ENCODE measurements at regions not wholly inside any gene's neighbourhood (a gene's known extent, or its start where the extent isn't known, plus 50 kb on each side); places are given as distances from the start of the nearest gene placed in this dataset.

DNA sequence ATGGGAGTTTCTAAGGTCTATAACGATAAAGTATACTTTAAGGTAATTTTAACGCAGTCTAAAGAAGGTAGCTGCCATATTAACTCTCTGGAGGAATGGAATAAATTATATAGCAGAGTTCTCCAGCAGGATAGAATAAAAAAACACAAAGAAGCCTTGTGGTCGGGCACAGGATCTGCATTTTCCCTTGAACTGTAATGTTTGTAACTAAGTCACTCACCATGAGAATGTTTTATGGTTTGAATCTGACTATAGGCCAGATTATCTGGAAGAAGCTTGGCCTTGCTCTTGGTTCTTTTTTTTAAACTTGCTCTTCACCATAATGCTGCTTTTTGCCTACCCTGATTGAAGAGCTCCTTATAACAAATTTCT lies 238.8 kb upstream of the NOX3 start:
- H3K4me1 ChIP-seq = no peaks in the 10 kb centered on the region
- ChIA-PET POLR2A (no interaction called here), CTCF (no interaction called here)
- H3K27ac ChIP-seq = no peak overlapping the region
- ATAC-seq (no peak), FAIRE-seq (no peak), DNase-seq (ENCODE audit: low read depth in 1 of 2, low spot score in 1 of 2) (no peak)
- H3K4me2 ChIP-seq = no peak overlapping the region
- no peak for TF ChIP-seq MAZ (IDR thresholded peaks at IDR 0.05; ENCODE audit: borderline replicate concordance, low read depth, low read length)
- TF ChIP-seq FOXS1 (CRISPR knock-in tag; IDR thresholded peaks at IDR 0.05) = no peak
- TF ChIP-seq, protein P1, sequence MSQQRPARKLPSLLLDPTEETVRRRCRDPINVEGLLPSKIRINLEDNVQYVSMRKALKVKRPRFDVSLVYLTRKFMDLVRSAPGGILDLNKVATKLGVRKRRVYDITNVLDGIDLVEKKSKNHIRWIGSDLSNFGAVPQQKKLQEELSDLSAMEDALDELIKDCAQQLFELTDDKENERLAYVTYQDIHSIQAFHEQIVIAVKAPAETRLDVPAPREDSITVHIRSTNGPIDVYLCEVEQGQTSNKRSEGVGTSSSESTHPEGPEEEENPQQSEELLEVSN (IDR thresholded peaks at IDR 0.05; ENCODE audit: borderline replicate concordance, low read depth) = no peak
- TF ChIP-seq KDM5A (IDR thresholded peaks at IDR 0.05) = no peak
- TF ChIP-seq, protein P2, sequence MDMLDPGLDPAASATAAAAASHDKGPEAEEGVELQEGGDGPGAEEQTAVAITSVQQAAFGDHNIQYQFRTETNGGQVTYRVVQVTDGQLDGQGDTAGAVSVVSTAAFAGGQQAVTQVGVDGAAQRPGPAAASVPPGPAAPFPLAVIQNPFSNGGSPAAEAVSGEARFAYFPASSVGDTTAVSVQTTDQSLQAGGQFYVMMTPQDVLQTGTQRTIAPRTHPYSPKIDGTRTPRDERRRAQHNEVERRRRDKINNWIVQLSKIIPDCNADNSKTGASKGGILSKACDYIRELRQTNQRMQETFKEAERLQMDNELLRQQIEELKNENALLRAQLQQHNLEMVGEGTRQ (IDR thresholded peaks at IDR 0.05) = no peak
- no peaks in the 10 kb centered on the region for H3K9me3 ChIP-seq
- no peak overlapping the region for H3K4me3 ChIP-seq
- WGBS (ENCODE audit: missing lambda C conversion rate) = 68% methylated on average over 3 of the region's 3 CpGs

DNA sequence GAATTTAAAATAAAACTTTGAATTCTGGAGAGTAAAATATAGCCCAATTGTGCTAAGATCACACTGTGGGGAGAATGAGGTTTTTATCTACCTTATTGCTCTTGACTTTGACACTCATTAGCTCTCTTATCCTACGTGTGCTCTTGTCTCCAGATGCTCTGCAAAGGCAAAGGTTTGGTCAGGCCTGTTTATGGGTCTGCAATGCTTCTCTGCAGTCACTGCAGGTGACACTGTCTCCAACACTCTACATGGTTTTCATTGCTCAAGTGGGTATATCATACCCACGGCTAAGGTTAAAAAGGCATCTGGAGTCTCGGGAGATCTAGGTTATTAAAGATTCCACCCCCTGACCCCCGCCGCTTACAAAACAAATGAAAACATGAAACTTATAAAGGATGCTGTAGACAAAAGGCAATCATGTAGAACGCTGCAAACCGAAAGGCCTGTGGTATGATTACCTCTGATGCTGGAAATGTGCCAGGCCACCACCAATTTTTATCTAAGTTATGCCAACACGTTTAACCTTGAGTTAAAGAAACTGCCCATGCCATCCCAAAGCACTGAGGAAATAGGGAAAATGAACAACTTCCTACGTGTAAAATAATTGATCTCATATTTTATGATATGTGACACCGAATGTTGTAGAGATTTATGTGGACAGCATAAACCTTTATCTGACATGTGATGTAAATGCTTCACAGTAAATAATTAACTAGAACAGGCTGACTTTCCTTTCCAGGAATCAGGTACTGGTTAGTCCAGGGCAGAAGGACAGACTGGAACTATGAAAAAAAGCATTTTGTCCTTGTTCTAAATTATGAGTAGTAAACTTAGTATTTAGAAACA lies 238.2 kb upstream of the NOX3 start:
- H3K4me2 ChIP-seq = no peak overlapping the region
- WGBS (ENCODE audit: missing lambda C conversion rate) = 64% methylated on average over 10 of the region's 10 CpGs
- TF ChIP-seq HDAC2 (IDR thresholded peaks at IDR 0.05) (no peak), RARB (CRISPR knock-in tag; IDR thresholded peaks at IDR 0.05) (no peak), RCOR1 (IDR thresholded peaks at IDR 0.05; ENCODE audit: low read depth, low read length) (no peak), MAZ (IDR thresholded peaks at IDR 0.05; ENCODE audit: borderline replicate concordance, low read depth, low read length) (no peak), HOXB5 (CRISPR knock-in tag; IDR thresholded peaks at IDR 0.05) (no peak), HOXA7 (CRISPR knock-in tag; IDR thresholded peaks at IDR 0.05) (no peak), ZC3H11A (IDR thresholded peaks at IDR 0.05) (no peak), TP53 (CRISPR knock-in tag; IDR thresholded peaks at IDR 0.05) (no peak), CHD2 (IDR thresholded peaks at IDR 0.05; ENCODE audit: low read length, partially characterized antibody) (no peak), RAD21 (conservative IDR thresholded peaks at IDR 0.05 in 1 of 2, IDR thresholded peaks at IDR 0.05 in 1 of 2) (no peak), NPAS2 (CRISPR knock-in tag; IDR thresholded peaks at IDR 0.05; ENCODE audit: borderline replicate concordance) (no peak), KDM1A (IDR thresholded peaks at IDR 0.05; ENCODE audit: low read depth) (no peak), FOXS1 (CRISPR knock-in tag; IDR thresholded peaks at IDR 0.05) (no peak)
- TF ChIP-seq, protein P3, sequence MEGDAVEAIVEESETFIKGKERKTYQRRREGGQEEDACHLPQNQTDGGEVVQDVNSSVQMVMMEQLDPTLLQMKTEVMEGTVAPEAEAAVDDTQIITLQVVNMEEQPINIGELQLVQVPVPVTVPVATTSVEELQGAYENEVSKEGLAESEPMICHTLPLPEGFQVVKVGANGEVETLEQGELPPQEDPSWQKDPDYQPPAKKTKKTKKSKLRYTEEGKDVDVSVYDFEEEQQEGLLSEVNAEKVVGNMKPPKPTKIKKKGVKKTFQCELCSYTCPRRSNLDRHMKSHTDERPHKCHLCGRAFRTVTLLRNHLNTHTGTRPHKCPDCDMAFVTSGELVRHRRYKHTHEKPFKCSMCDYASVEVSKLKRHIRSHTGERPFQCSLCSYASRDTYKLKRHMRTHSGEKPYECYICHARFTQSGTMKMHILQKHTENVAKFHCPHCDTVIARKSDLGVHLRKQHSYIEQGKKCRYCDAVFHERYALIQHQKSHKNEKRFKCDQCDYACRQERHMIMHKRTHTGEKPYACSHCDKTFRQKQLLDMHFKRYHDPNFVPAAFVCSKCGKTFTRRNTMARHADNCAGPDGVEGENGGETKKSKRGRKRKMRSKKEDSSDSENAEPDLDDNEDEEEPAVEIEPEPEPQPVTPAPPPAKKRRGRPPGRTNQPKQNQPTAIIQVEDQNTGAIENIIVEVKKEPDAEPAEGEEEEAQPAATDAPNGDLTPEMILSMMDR (IDR thresholded peaks at IDR 0.05) = no peak
- TF ChIP-seq, protein P1 (IDR thresholded peaks at IDR 0.05; ENCODE audit: borderline replicate concordance, low read depth) = no peak
- TF ChIP-seq, protein P4, sequence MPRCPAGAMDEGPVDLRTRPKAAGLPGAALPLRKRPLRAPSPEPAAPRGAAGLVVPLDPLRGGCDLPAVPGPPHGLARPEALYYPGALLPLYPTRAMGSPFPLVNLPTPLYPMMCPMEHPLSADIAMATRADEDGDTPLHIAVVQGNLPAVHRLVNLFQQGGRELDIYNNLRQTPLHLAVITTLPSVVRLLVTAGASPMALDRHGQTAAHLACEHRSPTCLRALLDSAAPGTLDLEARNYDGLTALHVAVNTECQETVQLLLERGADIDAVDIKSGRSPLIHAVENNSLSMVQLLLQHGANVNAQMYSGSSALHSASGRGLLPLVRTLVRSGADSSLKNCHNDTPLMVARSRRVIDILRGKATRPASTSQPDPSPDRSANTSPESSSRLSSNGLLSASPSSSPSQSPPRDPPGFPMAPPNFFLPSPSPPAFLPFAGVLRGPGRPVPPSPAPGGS (IDR thresholded peaks at IDR 0.05) = no peak
- TF ChIP-seq, protein P5, sequence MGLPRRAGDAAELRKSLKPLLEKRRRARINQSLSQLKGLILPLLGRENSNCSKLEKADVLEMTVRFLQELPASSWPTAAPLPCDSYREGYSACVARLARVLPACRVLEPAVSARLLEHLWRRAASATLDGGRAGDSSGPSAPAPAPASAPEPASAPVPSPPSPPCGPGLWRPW (IDR thresholded peaks at IDR 0.05) = no peak
- POLR2A ChIA-PET = no interaction called here
- FAIRE-seq = no peak
- H3K27ac ChIP-seq = no peak overlapping the region
- no peaks in the 10 kb centered on the region for H3K4me1 ChIP-seq
- H3K4me3 ChIP-seq = no peak overlapping the region
- CTCF ChIA-PET = no interaction called here
- no peaks in the 10 kb centered on the region for H3K9me3 ChIP-seq
- ATAC-seq = no peak
- DNase-seq (ENCODE audit: low read depth in 1 of 2, low spot score in 1 of 2) = no peak

Measured in A549 (cell line).